OCI-LY1 (cell line): ENCODE measurements at regions not wholly inside any gene's neighbourhood (a gene's known extent, or its start where the extent isn't known, plus 50 kb on each side); places are given as distances from the start of the nearest gene placed in this dataset.

ENCODE experiments used
- H2AFZ ChIP-seq: fragments of 200-600 bp; sonication (generic), shearing (Covaris generic); 2 replicates; pipeline ENCODE4 v1.6.0; 2014; ENCODE audit warnings: antibody characterized with exemption, mild to moderate bottlenecking, low read length
- H3F3A ChIP-seq: fragments of 200-600 bp; sonication (generic), shearing (Covaris generic); 2 replicates; pipeline ENCODE4 v1.6.0; 2014; ENCODE audit warnings: mild to moderate bottlenecking, antibody characterized with exemption, low read length, moderate library complexity; ENCODE audit not compliant: insufficient read depth
- H3K27ac ChIP-seq: fragments of 200-600 bp; sonication (generic); 2 replicates; pipeline ENCODE4 v1.5.1; 2014; ENCODE audit warnings: low read length, mixed run types, mild to moderate bottlenecking, low read depth; ENCODE audit not compliant: poor library complexity, severe bottlenecking
- H3K27me3 ChIP-seq: fragments of 200-600 bp; sonication (generic); 2 replicates; pipeline ENCODE4 v1.6.0; 2014; ENCODE audit warnings: antibody characterized with exemption, mild to moderate bottlenecking, low read length, moderate library complexity; ENCODE audit not compliant: insufficient read depth
- H3K36me3 ChIP-seq: fragments of 200-600 bp; sonication (generic); 2 replicates; pipeline ENCODE4 v1.6.1; 2014; ENCODE audit warnings: mild to moderate bottlenecking, antibody characterized with exemption, low read length, moderate library complexity, mixed read lengths; ENCODE audit not compliant: insufficient read depth
- H3K4me1 ChIP-seq: fragments of 200-600 bp; sonication (generic); 2 replicates; pipeline ENCODE4 v1.5.1; 2014; ENCODE audit warnings: mild to moderate bottlenecking, low read length, moderate library complexity; ENCODE audit not compliant: insufficient read depth, severe bottlenecking
- H3K4me2 ChIP-seq: fragments of 200-600 bp; sonication (generic), shearing (Covaris generic); 2 replicates; pipeline ENCODE4 v1.6.1; 2014; ENCODE audit warnings: low read length
- H3K4me3 ChIP-seq: fragments of 200-600 bp; sonication (generic); 2 replicates; pipeline ENCODE4 v1.5.1; 2014; ENCODE audit warnings: low read length, low read depth, mild to moderate bottlenecking, mixed read lengths; ENCODE audit not compliant: poor library complexity, severe bottlenecking
- H3K79me2 ChIP-seq: fragments of 200-600 bp; shearing (Covaris generic); 2 replicates; pipeline ENCODE4 v1.6.1; 2016; ENCODE audit warnings: mixed run types, low read length, mixed read lengths; ENCODE audit not compliant: insufficient read depth
- H3K9ac ChIP-seq: fragments of 200-600 bp; sonication (generic), shearing (Covaris generic); 2 replicates; pipeline ENCODE4 v1.6.1; 2014; ENCODE audit warnings: mild to moderate bottlenecking, low read length, mixed read lengths
- H3K9me2 ChIP-seq: fragments of 200-600 bp; sonication (generic), shearing (Covaris generic); 2 replicates; pipeline ENCODE4 v1.6.1; 2014; ENCODE audit warnings: low read depth, mild to moderate bottlenecking, low read length, mixed read lengths
- H3K9me3 ChIP-seq: fragments of 200-600 bp; shearing (Covaris generic); 2 replicates; pipeline ENCODE4 v1.6.1; 2014; ENCODE audit warnings: low read length, mixed read lengths
- H4K20me1 ChIP-seq: fragments of 200-600 bp; sonication (generic), shearing (Covaris generic); 2 replicates; pipeline ENCODE4 v1.6.0; 2016; ENCODE audit warnings: mild to moderate bottlenecking, low read length; ENCODE audit not compliant: insufficient read depth
- EZH2 ChIP-seq: fragments of 200-600 bp; sonication (generic), shearing (Covaris generic); IDR thresholded peaks from 2 replicates; pipeline ENCODE4 v1.8.0; 2017; ENCODE audit warnings: borderline replicate concordance, mixed run types, mild to moderate bottlenecking, antibody characterized with exemption, low read length, moderate library complexity, mixed read lengths
- TF ChIP-seq, protein P1 (sequence below): fragments of 200-600 bp; sonication (generic), shearing (Covaris generic); IDR thresholded peaks from 2 replicates; pipeline ENCODE4 v1.5.1; 2017; ENCODE audit warnings: mild to moderate bottlenecking, antibody characterized with exemption, low read length, moderate library complexity, mixed read lengths

DNA sequence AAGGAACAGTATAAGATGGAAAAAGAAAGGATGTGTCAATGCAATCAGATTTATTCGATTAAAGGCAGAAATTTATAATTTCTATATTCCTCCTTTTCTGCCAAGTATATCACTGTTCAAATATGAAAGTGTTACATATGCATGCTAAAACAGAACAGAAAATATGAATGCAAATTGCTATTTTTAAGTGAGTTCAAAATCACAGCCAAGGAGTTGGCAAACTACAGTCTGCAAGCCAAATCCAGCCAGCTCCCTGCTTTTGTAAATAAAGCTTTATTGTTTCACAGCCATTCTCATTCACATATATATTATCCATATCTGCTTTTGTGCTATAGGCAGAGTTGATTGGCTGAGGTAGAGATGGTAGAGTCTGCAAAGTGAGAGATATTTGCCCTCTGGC, 747.2 kb downstream of the ANKRD7 start:
- Histone ChIP-seq H3F3A (no peaks in the 10 kb centered on the region), H3K4me2 (no peak overlapping the region), H3K79me2 (no peaks in the 10 kb centered on the region), H3K9ac (no peak overlapping the region), H4K20me1 (no peaks in the 10 kb centered on the region), H3K27me3 (no peaks in the 10 kb centered on the region), H3K36me3 (no peaks in the 10 kb centered on the region), H3K27ac (no peak overlapping the region), H2AFZ (no peak overlapping the region), H3K4me1 (no peaks in the 10 kb centered on the region), H3K9me3 (no peaks in the 10 kb centered on the region), H3K4me3 (no peak overlapping the region), H3K9me2 (no peaks in the 10 kb centered on the region)
- TF ChIP-seq EZH2, result no peak
- TF ChIP-seq, protein P1, sequence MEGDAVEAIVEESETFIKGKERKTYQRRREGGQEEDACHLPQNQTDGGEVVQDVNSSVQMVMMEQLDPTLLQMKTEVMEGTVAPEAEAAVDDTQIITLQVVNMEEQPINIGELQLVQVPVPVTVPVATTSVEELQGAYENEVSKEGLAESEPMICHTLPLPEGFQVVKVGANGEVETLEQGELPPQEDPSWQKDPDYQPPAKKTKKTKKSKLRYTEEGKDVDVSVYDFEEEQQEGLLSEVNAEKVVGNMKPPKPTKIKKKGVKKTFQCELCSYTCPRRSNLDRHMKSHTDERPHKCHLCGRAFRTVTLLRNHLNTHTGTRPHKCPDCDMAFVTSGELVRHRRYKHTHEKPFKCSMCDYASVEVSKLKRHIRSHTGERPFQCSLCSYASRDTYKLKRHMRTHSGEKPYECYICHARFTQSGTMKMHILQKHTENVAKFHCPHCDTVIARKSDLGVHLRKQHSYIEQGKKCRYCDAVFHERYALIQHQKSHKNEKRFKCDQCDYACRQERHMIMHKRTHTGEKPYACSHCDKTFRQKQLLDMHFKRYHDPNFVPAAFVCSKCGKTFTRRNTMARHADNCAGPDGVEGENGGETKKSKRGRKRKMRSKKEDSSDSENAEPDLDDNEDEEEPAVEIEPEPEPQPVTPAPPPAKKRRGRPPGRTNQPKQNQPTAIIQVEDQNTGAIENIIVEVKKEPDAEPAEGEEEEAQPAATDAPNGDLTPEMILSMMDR, result no peak

DNA sequence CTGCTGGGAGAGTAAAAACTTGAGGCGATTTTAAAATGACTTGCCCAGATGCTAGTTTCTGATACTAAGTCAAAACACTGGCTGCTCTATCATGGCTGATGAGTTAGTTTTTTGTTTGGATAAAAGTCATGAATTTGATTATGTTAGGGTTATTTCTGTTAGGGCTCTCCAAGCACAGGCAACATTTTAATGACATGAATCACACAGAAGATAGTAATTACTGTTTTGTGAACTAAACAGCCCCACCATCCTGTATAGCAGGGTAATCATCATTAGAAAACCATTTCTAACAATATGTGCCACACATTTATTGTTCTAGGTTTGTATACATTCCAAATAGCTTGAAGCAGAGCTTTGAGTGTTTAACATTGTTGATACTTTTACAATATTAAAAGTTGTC, 750.3 kb downstream of the ANKRD7 start:
- H3K36me3 ChIP-seq, result no peaks in the 10 kb centered on the region
- H3K4me1 ChIP-seq, result no peaks in the 10 kb centered on the region
- no peak overlapping the region for H2AFZ ChIP-seq
- no peak overlapping the region for H3K4me3 ChIP-seq
- no peak overlapping the region for H3K4me2 ChIP-seq
- H3K79me2 ChIP-seq, result no peaks in the 10 kb centered on the region
- H4K20me1 ChIP-seq, result no peaks in the 10 kb centered on the region
- no peaks in the 10 kb centered on the region for H3F3A ChIP-seq
- TF ChIP-seq, protein P1, result no peak
- no peak for TF ChIP-seq EZH2
- H3K9ac ChIP-seq, result no peak overlapping the region
- H3K27me3 ChIP-seq, result no peaks in the 10 kb centered on the region
- no peak overlapping the region for H3K27ac ChIP-seq
- no peaks in the 10 kb centered on the region for H3K9me2 ChIP-seq
- H3K9me3 ChIP-seq, result no peaks in the 10 kb centered on the region

DNA sequence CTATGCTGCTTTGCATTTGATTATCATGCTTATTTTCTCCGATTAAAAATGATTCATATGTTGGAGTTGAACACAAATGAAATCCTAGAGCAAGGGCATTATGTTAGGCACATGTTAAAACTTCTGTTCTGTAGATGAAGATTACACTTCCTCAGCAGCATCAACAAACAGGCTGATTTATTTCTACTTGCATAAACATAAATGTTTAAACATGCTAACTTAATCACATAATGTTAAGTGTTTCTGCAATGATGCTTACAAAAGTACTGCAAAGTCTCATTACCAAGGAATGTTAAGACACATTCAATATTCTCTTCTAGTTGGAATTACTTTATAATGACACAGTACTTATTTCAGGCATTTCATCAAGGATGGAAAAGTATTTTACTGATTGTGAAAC, 770.8 kb downstream of the ANKRD7 start:
- H3K4me3 ChIP-seq, result no peak overlapping the region
- no peak overlapping the region for H3K4me2 ChIP-seq
- H3K9me2 ChIP-seq, result no peaks in the 10 kb centered on the region
- TF ChIP-seq, protein P1, result no peak
- no peak for TF ChIP-seq EZH2
- H3K9me3 ChIP-seq, result no peaks in the 10 kb centered on the region
- H3K27ac ChIP-seq, result no peak overlapping the region
- H3K9ac ChIP-seq, result no peak overlapping the region
- no peak overlapping the region for H2AFZ ChIP-seq
- no peaks in the 10 kb centered on the region for H3K4me1 ChIP-seq
- no peaks in the 10 kb centered on the region for H3K36me3 ChIP-seq
- H3K79me2 ChIP-seq, result no peaks in the 10 kb centered on the region
- no peaks in the 10 kb centered on the region for H3K27me3 ChIP-seq
- no peaks in the 10 kb centered on the region for H3F3A ChIP-seq
- no peaks in the 10 kb centered on the region for H4K20me1 ChIP-seq
